Retinal pigment epithelial cell (primary cell): ENCODE measurements at regions not wholly inside any gene's neighbourhood (a gene's known extent, or its start where the extent isn't known, plus 50 kb on each side); places are given as distances from the start of the nearest gene placed in this dataset.
"Not testable (repeated sequence)": the region's sequence is repeated elsewhere in the genome, so short reads cannot be mapped to it uniquely, and the experiment has no call there.

Experiments
- DNase-seq: peaks from one replicate; pipeline ENCODE4 v3.0.0-alpha.2; 2010; ENCODE audit warnings: low read depth
- H3K4me3 ChIP-seq: 2 replicates; pipeline ENCODE4 v1.5.1; 2011; ENCODE audit warnings: mild to moderate bottlenecking, low read length, control low read depth, moderate library complexity
- CTCF ChIP-seq: conservative IDR thresholded peaks from 2 replicates; pipeline ENCODE4 v1.5.1; 2011; ENCODE audit warnings: low read depth, low read length, control low read depth, inconsistent platforms

DNA sequence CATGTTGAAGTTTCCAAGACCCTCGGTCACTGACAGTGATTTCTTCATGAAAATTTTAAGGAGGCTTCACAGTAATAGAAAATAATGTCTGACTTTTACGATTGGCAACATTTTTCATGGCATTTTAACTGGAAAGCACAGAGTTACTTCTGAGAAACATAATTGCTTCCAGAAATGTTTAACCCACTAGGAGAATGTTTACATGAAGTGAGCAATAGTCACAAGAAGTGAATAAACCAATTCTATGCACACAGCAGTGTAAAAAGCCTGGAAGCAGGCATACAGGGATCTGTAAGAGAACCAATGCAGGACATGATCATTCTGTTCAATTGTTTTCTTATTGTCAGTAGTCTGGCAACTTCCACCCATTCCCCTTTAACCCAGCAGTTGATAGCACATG is 316.2 kb upstream of the CXADR start:
- no peak overlapping the region for H3K4me3 ChIP-seq
- TF ChIP-seq CTCF: no peak
- no peak for DNase-seq

GRCh38 chr21:17197996-17198395 is 314.8 kb upstream of the CXADR start:
- DNase-seq: no peak
- no peak overlapping the region for H3K4me3 ChIP-seq
- TF ChIP-seq CTCF: no peak

DNA sequence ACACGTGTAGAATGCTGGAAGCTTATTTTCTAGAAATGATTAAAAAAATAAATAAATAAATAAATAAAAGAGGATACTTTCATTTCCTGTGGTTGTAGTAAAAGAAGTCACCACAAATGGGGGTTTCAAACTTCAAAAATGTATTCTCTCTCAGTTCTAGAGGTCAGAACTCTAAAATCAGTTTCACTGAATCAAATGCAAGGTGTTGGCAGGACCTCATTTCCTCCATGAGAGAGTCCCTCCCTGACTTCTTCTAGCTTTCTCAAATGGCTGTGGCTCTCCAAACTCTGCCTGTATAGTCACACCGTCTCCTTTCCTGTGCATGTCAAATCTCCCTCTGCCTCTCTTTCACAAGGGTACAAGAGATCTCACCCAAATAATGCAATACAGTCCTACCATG is 312.6 kb upstream of the CXADR start:
- DNase-seq: no peak
- TF ChIP-seq CTCF: no peak
- H3K4me3 ChIP-seq: no peak overlapping the region

DNA sequence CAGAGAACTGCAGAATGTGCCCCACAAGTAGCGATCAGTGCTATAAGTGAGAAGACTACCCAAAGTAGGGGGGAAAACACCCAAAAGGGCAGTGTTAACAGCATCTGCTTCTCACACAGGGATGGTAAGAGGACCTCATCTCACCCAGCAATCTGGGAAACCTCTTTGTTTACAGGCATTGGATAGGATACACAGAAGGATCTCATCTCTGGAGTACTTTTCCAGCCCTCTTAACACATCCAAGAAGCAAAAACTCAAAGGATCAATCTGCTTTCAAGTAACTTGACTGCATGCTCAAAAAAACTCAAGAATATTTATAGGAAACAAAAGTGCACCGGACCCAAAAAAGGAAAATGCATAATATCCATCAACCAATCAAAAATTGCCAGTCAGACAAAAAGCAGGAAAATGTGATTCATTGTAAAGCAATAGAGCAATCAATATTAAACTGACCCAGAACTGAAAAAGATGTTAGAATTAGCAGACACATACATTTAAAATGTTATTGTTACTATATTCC is 311.0 kb upstream of the CXADR start:
- no peak for TF ChIP-seq CTCF
- DNase-seq: no peak
- no peak overlapping the region for H3K4me3 ChIP-seq

GRCh38 chr21:17214801-17215200 is 298.0 kb upstream of the CXADR start:
- no peak for TF ChIP-seq CTCF
- H3K4me3 ChIP-seq: no peak overlapping the region
- DNase-seq: no peak

DNA sequence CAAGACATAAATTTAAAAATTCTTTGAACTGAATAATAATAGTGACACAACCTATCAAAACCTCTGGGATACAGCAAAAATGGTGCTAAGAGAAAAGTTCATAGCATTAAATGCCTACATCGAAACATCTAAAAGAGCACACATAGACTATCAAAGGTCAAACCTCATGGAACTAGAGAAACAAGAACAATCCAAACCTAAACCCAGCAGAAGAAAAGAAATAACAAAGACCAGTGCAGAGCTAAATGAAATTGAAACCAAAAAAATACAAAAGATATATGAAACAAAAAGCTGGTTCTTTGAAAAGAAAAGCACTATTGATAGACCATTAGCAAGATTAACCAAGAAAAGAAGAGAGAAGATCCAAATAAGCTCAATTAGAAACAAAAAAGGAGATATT is 293.8 kb upstream of the CXADR start:
- not testable (repeated sequence) for H3K4me3 ChIP-seq, DNase-seq

GRCh38 chr21:17231124-17231523 is 281.7 kb upstream of the CXADR start:
- peak; percentile 12 for TF ChIP-seq CTCF
- H3K4me3 ChIP-seq: no peak overlapping the region
- DNase-seq: no peak

DNA sequence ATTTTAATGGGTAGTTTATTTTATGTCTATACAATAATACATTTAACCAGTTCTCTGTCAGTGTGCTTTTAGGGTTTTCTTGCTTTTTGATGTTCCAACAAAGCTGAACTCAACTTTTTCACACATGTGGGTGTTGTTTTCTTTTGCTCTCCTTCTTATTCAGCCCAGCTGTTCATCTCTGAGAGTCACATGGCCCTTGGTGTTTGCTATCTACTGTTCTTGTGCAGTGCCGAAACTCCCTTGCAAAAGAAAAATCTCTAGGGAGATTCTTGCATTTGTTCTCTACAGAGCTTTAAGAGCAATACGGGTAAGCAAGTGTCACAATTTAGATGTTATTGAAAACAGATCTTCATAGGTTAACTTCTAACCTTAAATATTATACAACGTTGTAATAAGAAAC is 281.1 kb upstream of the CXADR start:
- no peak for TF ChIP-seq CTCF
- no peak overlapping the region for H3K4me3 ChIP-seq
- DNase-seq: no peak
